SU-DHL-6 (cell line): ENCODE measurements at regions not wholly inside any gene's neighbourhood (a gene's known extent, or its start where the extent isn't known, plus 50 kb on each side); places are given as distances from the start of the nearest gene placed in this dataset.

Experiments
- H2AFZ ChIP-seq: fragments of 200-600 bp; sonication (generic); 2 replicates; pipeline ENCODE4 v1.6.1; 2014; ENCODE audit warnings: low read depth, mild to moderate bottlenecking, moderate library complexity, mixed read lengths, antibody characterized with exemption, low read length; ENCODE audit not compliant: severe bottlenecking
- H3F3A ChIP-seq: fragments of 200-600 bp; shearing (Covaris generic); 2 replicates; pipeline ENCODE4 v1.6.0; 2016; ENCODE audit warnings: antibody characterized with exemption, mild to moderate bottlenecking; ENCODE audit not compliant: insufficient read depth
- H3K27ac ChIP-seq: fragments of 200-600 bp; sonication (generic); 2 replicates; pipeline ENCODE4 v1.5.1; 2016; ENCODE audit warnings: low read depth, mild to moderate bottlenecking, low read length, moderate library complexity, mixed read lengths
- H3K27me3 ChIP-seq: fragments of 200-600 bp; sonication (generic), shearing (Covaris generic); 2 replicates; pipeline ENCODE4 v1.6.0; 2014; ENCODE audit warnings: mild to moderate bottlenecking, low read length
- H3K36me3 ChIP-seq: fragments of 200-600 bp; sonication (generic); 2 replicates; pipeline ENCODE4 v1.6.1; 2014; ENCODE audit warnings: mild to moderate bottlenecking, low read length, mixed read lengths
- H3K4me2 ChIP-seq: fragments of 300-600, 200-600 bp; shearing (Covaris generic), sonication (generic); 2 replicates; pipeline ENCODE4 v1.6.0; 2014; ENCODE audit warnings: low read length, low read depth, mild to moderate bottlenecking; ENCODE audit not compliant: poor library complexity, severe bottlenecking
- H3K4me3 ChIP-seq: fragments of 200-600 bp; sonication (generic); 2 replicates; pipeline ENCODE4 v1.5.1; 2014; ENCODE audit warnings: antibody characterized with exemption, low read length, mild to moderate bottlenecking, mixed read lengths; ENCODE audit not compliant: insufficient read depth, poor library complexity, severe bottlenecking
- H3K79me2 ChIP-seq: fragments of 200-600 bp; sonication (generic); 2 replicates; pipeline ENCODE4 v1.6.1; 2014; ENCODE audit warnings: mild to moderate bottlenecking, low read length, moderate library complexity; ENCODE audit not compliant: insufficient read depth
- H3K9ac ChIP-seq: fragments of 200-600 bp; sonication (generic); 2 replicates; pipeline ENCODE4 v1.7.0; 2014; ENCODE audit warnings: mild to moderate bottlenecking, low read length
- H3K9me2 ChIP-seq: fragments of 200-600 bp; sonication (generic); replicated peaks from 2 replicates; pipeline ENCODE4 v1.6.1; 2014; ENCODE audit warnings: low read length; ENCODE audit not compliant: insufficient read depth
- H3K9me3 ChIP-seq: fragments of 200-600 bp; sonication (generic); 2 replicates; pipeline ENCODE4 v1.6.1; 2014; ENCODE audit warnings: low read length, mixed read lengths; ENCODE audit not compliant: insufficient read depth
- H4K20me1 ChIP-seq: fragments of 200-600 bp; sonication (generic); 2 replicates; pipeline ENCODE4 v1.6.1; 2014; ENCODE audit warnings: low read depth, mild to moderate bottlenecking, antibody characterized with exemption, low read length, moderate library complexity, mixed read lengths
- EZH2phosphoT487 ChIP-seq: fragments of 200-600 bp; sonication (generic), shearing (Covaris generic); conservative IDR thresholded peaks from 2 replicates; pipeline ENCODE4 v1.6.1; 2018; ENCODE audit warnings: mild to moderate bottlenecking, antibody characterized with exemption, low read length, moderate library complexity, mixed read lengths
- TF ChIP-seq, protein P1 (sequence below): fragments of 200-600 bp; sonication (generic); IDR thresholded peaks from one replicate; pipeline ENCODE4 v1.5.1; 2017; ENCODE audit warnings: antibody characterized with exemption, mild to moderate bottlenecking, low read length, moderate library complexity; ENCODE audit not compliant: insufficient read depth, poor library complexity, severe bottlenecking

DNA sequence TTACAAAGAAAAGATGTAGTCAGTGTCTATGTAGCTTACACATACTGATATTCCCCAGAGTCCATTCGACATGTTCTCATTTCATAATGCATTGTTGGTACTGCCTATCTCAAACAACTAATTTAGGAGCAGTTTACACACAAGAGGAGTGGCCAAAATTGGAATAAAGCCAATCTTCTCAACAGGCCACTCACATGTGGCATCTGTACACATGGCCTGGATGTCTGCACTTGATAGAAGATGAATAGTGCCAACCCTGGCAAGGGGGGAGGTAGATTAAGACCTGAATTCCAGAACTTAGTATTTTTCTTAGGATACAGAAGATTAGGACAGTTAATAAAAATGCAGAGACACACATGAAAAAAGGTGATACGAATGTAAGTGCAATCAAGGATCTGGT is 125.3 kb upstream of the STARD3NL start:
- no peak overlapping the region for H3K27ac ChIP-seq
- H3K9ac ChIP-seq = no peak overlapping the region
- H3K4me2 ChIP-seq = no peak overlapping the region
- H3K4me3 ChIP-seq = no peak overlapping the region
- no peaks in the 10 kb centered on the region for H4K20me1 ChIP-seq
- H3F3A ChIP-seq = no peaks in the 10 kb centered on the region
- no peak overlapping the region for H2AFZ ChIP-seq
- H3K79me2 ChIP-seq = no peaks in the 10 kb centered on the region
- no peaks in the 10 kb centered on the region for H3K9me2 ChIP-seq
- H3K9me3 ChIP-seq = no peaks in the 10 kb centered on the region; the same call in 1 of the 2 replicates
- no peaks in the 10 kb centered on the region for H3K36me3 ChIP-seq
- H3K27me3 ChIP-seq = no peaks in the 10 kb centered on the region
- TF ChIP-seq, protein P1, sequence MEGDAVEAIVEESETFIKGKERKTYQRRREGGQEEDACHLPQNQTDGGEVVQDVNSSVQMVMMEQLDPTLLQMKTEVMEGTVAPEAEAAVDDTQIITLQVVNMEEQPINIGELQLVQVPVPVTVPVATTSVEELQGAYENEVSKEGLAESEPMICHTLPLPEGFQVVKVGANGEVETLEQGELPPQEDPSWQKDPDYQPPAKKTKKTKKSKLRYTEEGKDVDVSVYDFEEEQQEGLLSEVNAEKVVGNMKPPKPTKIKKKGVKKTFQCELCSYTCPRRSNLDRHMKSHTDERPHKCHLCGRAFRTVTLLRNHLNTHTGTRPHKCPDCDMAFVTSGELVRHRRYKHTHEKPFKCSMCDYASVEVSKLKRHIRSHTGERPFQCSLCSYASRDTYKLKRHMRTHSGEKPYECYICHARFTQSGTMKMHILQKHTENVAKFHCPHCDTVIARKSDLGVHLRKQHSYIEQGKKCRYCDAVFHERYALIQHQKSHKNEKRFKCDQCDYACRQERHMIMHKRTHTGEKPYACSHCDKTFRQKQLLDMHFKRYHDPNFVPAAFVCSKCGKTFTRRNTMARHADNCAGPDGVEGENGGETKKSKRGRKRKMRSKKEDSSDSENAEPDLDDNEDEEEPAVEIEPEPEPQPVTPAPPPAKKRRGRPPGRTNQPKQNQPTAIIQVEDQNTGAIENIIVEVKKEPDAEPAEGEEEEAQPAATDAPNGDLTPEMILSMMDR = no peak
- TF ChIP-seq EZH2phosphoT487 = no peak

DNA sequence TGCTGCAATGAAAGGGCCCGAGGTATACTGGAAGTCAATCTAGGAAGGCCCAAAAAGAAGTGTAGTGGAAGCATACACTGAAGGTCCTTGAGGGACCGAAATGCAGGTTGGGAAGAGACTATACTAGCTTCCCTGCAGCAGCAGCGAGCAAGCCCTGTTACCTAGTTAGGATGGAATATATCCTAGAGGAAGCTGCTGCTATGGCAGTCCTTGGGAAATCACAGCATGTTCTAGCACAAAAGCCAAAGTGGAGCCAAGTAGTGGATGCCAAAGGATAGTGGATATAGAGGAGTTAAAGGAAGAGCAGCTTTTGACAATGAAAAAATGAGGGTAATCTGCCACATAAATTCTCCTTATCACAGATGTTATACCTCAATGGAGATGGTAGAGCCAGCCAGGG is 123.8 kb upstream of the STARD3NL start:
- no peak overlapping the region for H3K4me2 ChIP-seq
- H3F3A ChIP-seq = no peaks in the 10 kb centered on the region
- H4K20me1 ChIP-seq = no peaks in the 10 kb centered on the region
- no peaks in the 10 kb centered on the region; the same call in 1 of the 2 replicates for H3K9me3 ChIP-seq
- no peak overlapping the region for H3K27ac ChIP-seq
- TF ChIP-seq, protein P1 = no peak
- no peak for TF ChIP-seq EZH2phosphoT487
- no peaks in the 10 kb centered on the region for H3K27me3 ChIP-seq
- H3K9me2 ChIP-seq = no peaks in the 10 kb centered on the region
- no peak overlapping the region for H3K9ac ChIP-seq
- no peak overlapping the region for H2AFZ ChIP-seq
- H3K4me3 ChIP-seq = no peak overlapping the region
- H3K79me2 ChIP-seq = no peaks in the 10 kb centered on the region
- H3K36me3 ChIP-seq = no peaks in the 10 kb centered on the region

DNA sequence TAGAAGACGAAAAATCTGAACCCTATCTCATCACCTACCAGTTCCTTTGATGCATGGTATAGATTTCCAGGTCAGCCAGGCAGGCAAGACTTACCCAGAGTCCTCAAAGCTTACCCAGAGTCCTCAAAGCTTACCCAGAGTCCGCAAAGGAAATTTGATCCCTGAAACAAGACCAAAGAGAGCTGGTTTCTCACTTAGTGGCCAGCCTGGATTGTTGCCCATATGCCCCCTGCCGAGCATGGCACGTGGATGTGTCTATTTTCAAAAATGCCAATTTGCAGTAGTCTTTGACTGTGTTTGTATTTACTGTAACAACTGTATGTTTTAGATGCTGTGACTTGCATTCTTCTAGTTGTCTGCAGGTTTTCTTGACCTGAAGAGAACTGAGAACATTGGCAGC is 120.2 kb upstream of the STARD3NL start:
- TF ChIP-seq, protein P1 = no peak
- TF ChIP-seq EZH2phosphoT487 = no peak
- Histone ChIP-seq H3K9me3 (no peaks in the 10 kb centered on the region), H3K79me2 (no peaks in the 10 kb centered on the region), H3K27me3 (no peaks in the 10 kb centered on the region), H3K27ac (no peak overlapping the region), H3F3A (no peaks in the 10 kb centered on the region), H3K36me3 (no peaks in the 10 kb centered on the region), H3K9ac (no peak overlapping the region), H4K20me1 (no peaks in the 10 kb centered on the region), H3K4me3 (no peak overlapping the region), H2AFZ (no peak overlapping the region), H3K4me2 (no peak overlapping the region), H3K9me2 (no peaks in the 10 kb centered on the region)

DNA sequence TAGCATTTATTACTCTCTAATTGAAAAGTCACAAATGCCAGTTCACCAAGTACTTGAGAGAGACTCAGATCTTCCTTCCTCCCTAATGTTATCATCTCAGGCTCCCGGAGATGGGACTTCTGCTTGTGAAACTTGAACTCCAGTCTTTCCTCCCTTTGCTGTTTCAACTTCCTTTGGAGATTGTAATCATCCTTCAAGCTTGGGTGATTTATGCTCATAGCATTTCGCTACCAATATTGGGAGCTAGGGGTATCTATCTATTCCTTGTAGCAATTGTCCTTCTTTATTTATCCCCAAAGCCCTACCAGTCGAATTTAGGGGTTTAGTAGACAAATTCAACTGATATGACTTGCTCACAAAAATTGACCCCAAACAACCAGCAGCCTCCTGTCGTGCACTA is 117.9 kb upstream of the STARD3NL start:
- no peaks in the 10 kb centered on the region for H3K9me2 ChIP-seq
- no peak overlapping the region for H2AFZ ChIP-seq
- no peaks in the 10 kb centered on the region for H3K9me3 ChIP-seq
- H3K36me3 ChIP-seq = no peaks in the 10 kb centered on the region
- H4K20me1 ChIP-seq = no peaks in the 10 kb centered on the region
- no peaks in the 10 kb centered on the region for H3K79me2 ChIP-seq
- H3K27me3 ChIP-seq = no peaks in the 10 kb centered on the region
- H3K9ac ChIP-seq = no peak overlapping the region
- H3K4me2 ChIP-seq = no peak overlapping the region
- no peaks in the 10 kb centered on the region for H3F3A ChIP-seq
- H3K4me3 ChIP-seq = no peak overlapping the region
- TF ChIP-seq EZH2phosphoT487 = no peak
- TF ChIP-seq, protein P1 = no peak
- no peak overlapping the region for H3K27ac ChIP-seq
